GM21737 (cell line): ENCODE measurements at regions not wholly inside any gene's neighbourhood (a gene's known extent, or its start where the extent isn't known, plus 50 kb on each side); places are given as distances from the start of the nearest gene placed in this dataset.
"Not testable (repeated sequence)": the region's sequence is repeated elsewhere in the genome, so short reads cannot be mapped to it uniquely, and the experiment has no call there.

Source experiments
- ATAC-seq: cut with Tn5 transposase; IDR thresholded peaks from one replicate; pipeline ENCODE4 v1.9.1; 2021; ENCODE audit warnings: mild to moderate bottlenecking, moderate library complexity; ENCODE audit not compliant: unreplicated experiment

GRCh38 chr6:74333406-74333805 is 637.4 kb downstream of the CD109 start:
- ATAC-seq = no peak

GRCh38 chr6:74320715-74321114 is 624.7 kb downstream of the CD109 start:
- ATAC-seq = no peak

GRCh38 chr6:74320074-74320473 is 624.1 kb downstream of the CD109 start:
- ATAC-seq = no peak

- ATAC-seq = no peak
Observed at GRCh38 chr6:74319292-74319691, 623.3 kb downstream of the CD109 start.

GRCh38 chr6:74318738-74319137 is 622.7 kb downstream of the CD109 start:
- no peak for ATAC-seq

- no peak for ATAC-seq
Observed at GRCh38 chr6:74312081-74312480, 616.1 kb downstream of the CD109 start.

- ATAC-seq = no peak
Observed at GRCh38 chr6:74311431-74311830, 615.4 kb downstream of the CD109 start.

GRCh38 chr6:74289884-74290283 is 593.9 kb downstream of the CD109 start:
- ATAC-seq = no peak

GRCh38 chr6:74287932-74288331 is 591.9 kb downstream of the CD109 start:
- ATAC-seq = no peak

- ATAC-seq = no peak
Observed at GRCh38 chr6:74287441-74287840, 591.4 kb downstream of the CD109 start.

- ATAC-seq = no peak
Observed at GRCh38 chr6:74284284-74284683, 588.3 kb downstream of the CD109 start.

- ATAC-seq = no peak
Observed at GRCh38 chr6:74283532-74283931, 587.5 kb downstream of the CD109 start.

GRCh38 chr6:74282143-74282689 is 586.2 kb downstream of the CD109 start:
- no peak for ATAC-seq

- ATAC-seq = no peak
Observed at GRCh38 chr6:74280130-74280692, 584.2 kb downstream of the CD109 start.

- no peak for ATAC-seq
Observed at GRCh38 chr6:74277777-74278186, 581.8 kb downstream of the CD109 start.

GRCh38 chr6:74273541-74273940 is 577.5 kb downstream of the CD109 start:
- ATAC-seq = no peak

GRCh38 chr6:74269600-74269858 is 573.5 kb downstream of the CD109 start:
- ATAC-seq = no peak

GRCh38 chr6:74268815-74269599 is 573.0 kb downstream of the CD109 start:
- no peak for ATAC-seq

- no peak for ATAC-seq
Observed at GRCh38 chr6:74259981-74260380, 564.0 kb downstream of the CD109 start.

GRCh38 chr6:74256781-74257180 is 560.8 kb downstream of the CD109 start:
- ATAC-seq = no peak

GRCh38 chr6:74256381-74256780 is 560.4 kb downstream of the CD109 start:
- ATAC-seq = no peak

GRCh38 chr6:74255007-74255406 is 559.0 kb downstream of the CD109 start:
- not testable (repeated sequence) for ATAC-seq

- ATAC-seq = not testable (repeated sequence)
Observed at GRCh38 chr6:74254147-74254546, 558.1 kb downstream of the CD109 start.
